SK-N-SH treated with all-trans-retinoic acid at 6 μM for 48 hours (cell line): ENCODE measurements at regions not wholly inside any gene's neighbourhood (a gene's known extent, or its start where the extent isn't known, plus 50 kb on each side); places are given as distances from the start of the nearest gene placed in this dataset.
"Not testable (repeated sequence)": the region's sequence is repeated elsewhere in the genome, so short reads cannot be mapped to it uniquely, and the experiment has no call there.

Source experiments
- ATAC-seq: fragments of 200-7000 bp; cut with Tn5 transposase; 3 replicates; pipeline ENCODE4 v1.9.1; 2020; ENCODE audit warnings: mild to moderate bottlenecking, moderate library complexity
- ARNTL ChIP-seq: fragments of 450-650 bp; formaldehyde crosslinking; IDR thresholded peaks from 2 replicates; pipeline ENCODE4 v1.5.0; 2020; ENCODE audit warnings: low read depth, mild to moderate bottlenecking, moderate library complexity, borderline replicate concordance
- BACH2 ChIP-seq: fragments of 250-450 bp; sonication (Bioruptor Pico); IDR thresholded peaks from 2 replicates; pipeline ENCODE4 v1.9.0; 2021; ENCODE audit warnings: mild to moderate bottlenecking, borderline replicate concordance
- CSDC2 ChIP-seq: fragments of 250-450 bp; sonication (Bioruptor Pico); IDR thresholded peaks from 2 replicates; pipeline ENCODE4 v1.5.0; 2020; ENCODE audit warnings: mild to moderate bottlenecking, moderate library complexity
- CSRNP3 ChIP-seq: fragments of 250-450 bp; sonication (Bioruptor Pico); IDR thresholded peaks from 2 replicates; pipeline ENCODE4 v1.5.1; 2021; ENCODE audit warnings: mild to moderate bottlenecking, moderate library complexity
- ESRRG ChIP-seq: fragments of 250-450 bp; sonication (Bioruptor Pico); IDR thresholded peaks from 2 replicates; pipeline ENCODE4 v1.6.1; 2021; ENCODE audit warnings: mild to moderate bottlenecking
- ISL1 ChIP-seq: fragments of 250-450 bp; sonication (Bioruptor Pico); IDR thresholded peaks from 2 replicates; pipeline ENCODE4 v2.1.2; 2022; ENCODE audit warnings: mild to moderate bottlenecking, moderate library complexity
- OSR1 ChIP-seq: fragments of 250-450 bp; sonication (Bioruptor Pico); IDR thresholded peaks from 2 replicates; pipeline ENCODE4 v1.8.0; 2022; ENCODE audit warnings: moderate library complexity, mild to moderate bottlenecking, inconsistent platforms
- PATZ1 ChIP-seq: fragments of 250-450 bp; sonication (Bioruptor Pico); IDR thresholded peaks from 2 replicates; pipeline ENCODE4 v1.8.0; 2020; ENCODE audit warnings: mild to moderate bottlenecking, moderate library complexity, borderline replicate concordance
- RARB ChIP-seq: fragments of 250-450 bp; sonication (Bioruptor Pico); IDR thresholded peaks from 2 replicates; pipeline ENCODE4 v1.8.0; 2021; ENCODE audit warnings: mild to moderate bottlenecking, moderate library complexity
- TCF4 ChIP-seq: fragments of 250-450 bp; sonication (Bioruptor Pico); IDR thresholded peaks from 2 replicates; pipeline ENCODE4 v1.8.0; 2021; ENCODE audit warnings: mild to moderate bottlenecking, moderate library complexity, borderline replicate concordance
- TOX ChIP-seq: fragments of 250-450 bp; sonication (Bioruptor Pico); IDR thresholded peaks from 2 replicates; pipeline ENCODE4 v1.8.0; 2021; ENCODE audit warnings: mild to moderate bottlenecking, moderate library complexity, borderline replicate concordance
- ZC3H10 ChIP-seq: fragments of 250-450 bp; sonication (Bioruptor Pico); IDR thresholded peaks from 2 replicates; pipeline ENCODE4 v1.5.1; 2021; ENCODE audit warnings: mild to moderate bottlenecking, moderate library complexity
- ZFP3 ChIP-seq: fragments of 250-450 bp; sonication (Bioruptor Pico); IDR thresholded peaks from 2 replicates; pipeline ENCODE4 v1.5.0; 2020; ENCODE audit warnings: mild to moderate bottlenecking, moderate library complexity
- ZFP30 ChIP-seq: fragments of 450-650 bp; formaldehyde crosslinking; IDR thresholded peaks from 2 replicates; pipeline ENCODE4 v1.5.0; 2022; ENCODE audit warnings: mild to moderate bottlenecking, moderate library complexity
- ZNF565 ChIP-seq: fragments of 450-650 bp; formaldehyde crosslinking; conservative IDR thresholded peaks from 2 replicates; pipeline ENCODE4 v1.5.0; 2020; ENCODE audit warnings: low read depth, mild to moderate bottlenecking, moderate library complexity
- ZNF70 ChIP-seq: fragments of 450-650 bp; formaldehyde crosslinking; IDR thresholded peaks from 2 replicates; pipeline ENCODE4 v1.5.0; 2020; ENCODE audit warnings: mild to moderate bottlenecking, moderate library complexity
- TF ChIP-seq, protein P1 (sequence below): fragments of 250-450 bp; sonication (Bioruptor Pico); IDR thresholded peaks from 2 replicates; pipeline ENCODE4 v1.8.0; 2021; ENCODE audit warnings: low read depth, mild to moderate bottlenecking, moderate library complexity, borderline replicate concordance

DNA sequence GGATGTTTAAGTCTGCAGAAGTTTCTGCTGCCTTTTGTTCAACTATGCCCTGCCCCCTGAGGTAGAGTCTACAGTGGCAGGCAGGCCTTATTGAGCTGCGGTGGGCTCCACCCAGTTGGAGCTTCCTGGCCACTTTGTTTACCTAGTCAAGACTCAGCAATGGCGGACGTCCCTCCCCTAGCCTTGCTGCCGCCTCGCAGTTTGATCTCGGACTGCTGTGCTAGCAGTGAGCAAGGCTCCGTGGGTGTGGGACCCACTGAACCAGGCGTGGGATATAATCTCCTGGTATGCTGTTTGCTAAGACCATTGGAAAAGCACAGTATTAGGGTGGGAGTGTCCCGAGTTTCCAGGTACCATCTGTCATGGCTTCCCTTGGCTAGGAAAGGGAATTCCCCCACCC, 79.4 kb upstream of the RPS6KA6 start:
- ATAC-seq, result not testable (repeated sequence)

- TF ChIP-seq ISL1 (CRISPR knock-in tag) (peak; percentile 74), ZC3H10 (CRISPR knock-in tag) (no peak)
- TF ChIP-seq, all 23 proteins: peak for 1
- ATAC-seq, result no peak
Measured at GRCh38 chrX:84259868-84260267, 71.9 kb upstream of the RPS6KA6 start.

GRCh38 chrX:84258708-84259107, 70.7 kb upstream of the RPS6KA6 start:
- no peak for ATAC-seq
- TF ChIP-seq ZNF565 (CRISPR knock-in tag) (no peak), ZC3H10 (CRISPR knock-in tag) (no peak), ISL1 (CRISPR knock-in tag) (no peak), ESRRG (CRISPR knock-in tag) (no peak), ZNF70 (CRISPR knock-in tag) (no peak), OSR1 (no peak), TCF4 (CRISPR knock-in tag) (no peak), CSDC2 (CRISPR knock-in tag) (no peak), ZFP3 (no peak), PATZ1 (CRISPR knock-in tag) (no peak), TOX (no peak), ZFP30 (CRISPR knock-in tag) (no peak)
- TF ChIP-seq, protein P1, sequence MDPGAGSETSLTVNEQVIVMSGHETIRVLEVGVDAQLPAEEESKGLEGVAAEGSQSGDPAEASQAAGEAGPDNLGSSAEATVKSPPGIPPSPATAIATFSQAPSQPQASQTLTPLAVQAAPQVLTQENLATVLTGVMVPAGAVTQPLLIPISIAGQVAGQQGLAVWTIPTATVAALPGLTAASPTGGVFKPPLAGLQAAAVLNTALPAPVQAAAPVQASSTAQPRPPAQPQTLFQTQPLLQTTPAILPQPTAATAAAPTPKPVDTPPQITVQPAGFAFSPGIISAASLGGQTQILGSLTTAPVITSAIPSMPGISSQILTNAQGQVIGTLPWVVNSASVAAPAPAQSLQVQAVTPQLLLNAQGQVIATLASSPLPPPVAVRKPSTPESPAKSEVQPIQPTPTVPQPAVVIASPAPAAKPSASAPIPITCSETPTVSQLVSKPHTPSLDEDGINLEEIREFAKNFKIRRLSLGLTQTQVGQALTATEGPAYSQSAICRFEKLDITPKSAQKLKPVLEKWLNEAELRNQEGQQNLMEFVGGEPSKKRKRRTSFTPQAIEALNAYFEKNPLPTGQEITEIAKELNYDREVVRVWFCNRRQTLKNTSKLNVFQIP, result no peak

DNA sequence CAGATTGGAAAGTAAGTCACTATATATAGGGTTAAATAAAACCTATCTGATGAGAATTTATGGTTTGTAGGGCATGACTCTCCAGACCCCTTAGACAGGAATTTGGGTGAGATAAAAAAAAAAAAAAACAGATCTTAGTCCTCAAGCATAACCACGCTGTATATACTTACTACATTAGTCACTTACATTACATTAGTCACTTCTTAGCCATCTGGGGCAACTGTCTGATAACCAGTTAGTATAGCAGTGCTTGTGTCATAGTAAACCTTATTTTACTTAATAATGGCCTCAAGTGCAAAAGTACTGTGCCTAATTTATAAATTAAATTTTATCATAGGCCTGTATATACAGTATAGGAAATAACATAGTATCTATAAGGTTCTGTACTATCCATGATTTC, 60.2 kb upstream of the RPS6KA6 start:
- TF ChIP-seq OSR1 (no peak), BACH2 (CRISPR knock-in tag) (no peak)
- ATAC-seq, result peak; percentile 69; the same call in 2 of the 3 replicates

DNA sequence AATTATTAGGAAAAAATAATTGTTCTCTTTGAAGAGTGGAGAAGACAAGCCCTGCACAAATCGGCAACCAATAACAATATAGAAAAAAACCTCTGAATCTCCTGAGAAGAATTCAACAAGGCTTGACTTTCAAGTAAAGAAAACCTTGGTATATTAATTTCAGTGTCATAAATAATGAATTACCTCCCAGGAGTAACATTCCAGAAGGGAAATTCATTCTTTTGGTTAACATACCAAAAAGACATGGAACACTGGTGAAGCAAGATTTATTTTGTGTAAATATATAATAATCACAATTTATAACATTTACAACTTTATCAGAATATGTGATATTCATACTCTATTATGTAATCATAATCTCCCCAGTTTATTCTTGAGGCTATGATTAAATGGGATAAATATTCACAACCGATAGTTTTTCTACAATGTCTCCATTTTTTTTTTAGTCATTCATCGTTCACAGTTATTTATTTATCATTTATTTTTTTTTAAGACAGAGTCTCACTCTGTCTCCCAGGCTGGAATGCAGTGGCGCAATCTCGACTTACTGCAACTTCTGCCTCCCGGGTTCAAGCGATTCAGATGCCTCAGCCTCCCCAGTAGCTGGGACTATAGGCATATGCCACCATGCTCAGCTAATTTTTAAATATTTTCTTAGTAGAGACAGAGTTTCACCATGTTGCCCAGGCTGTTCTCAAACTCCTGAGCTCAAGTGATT, 53.0 kb upstream of the RPS6KA6 start:
- TF ChIP-seq ARNTL, result no peak
- no peak for TF ChIP-seq CSDC2 (CRISPR knock-in tag)
- TF ChIP-seq ZFP3, result no peak
- no peak for TF ChIP-seq PATZ1 (CRISPR knock-in tag)
- no peak for TF ChIP-seq ZFP30 (CRISPR knock-in tag)
- TF ChIP-seq ESRRG (CRISPR knock-in tag), result no peak
- no peak for TF ChIP-seq RARB
- TF ChIP-seq CSRNP3 (CRISPR knock-in tag), result no peak
- ATAC-seq, result no peak
